OCI-LY7 (cell line): ENCODE measurements at regions not wholly inside any gene's neighbourhood (a gene's known extent, or its start where the extent isn't known, plus 50 kb on each side); places are given as distances from the start of the nearest gene placed in this dataset.

Experiments
- BruUV-seq: library from RNA; stranded (reverse); fragments of 400-500 nt; replicated peaks from 2 replicates; lab custom pipeline; 2021; lab: Mats Ljungman, UMichigan
- CTCF ChIA-PET: fragments of 300-600 bp; sonication (Branson Sonifier 250); formaldehyde crosslinking; loops from one replicate; lab custom pipeline; 2022; ENCODE audit warnings: antibody characterized with exemption; ENCODE audit not compliant: unreplicated experiment; lab: Charles Lee
- POLR2A ChIA-PET: fragments of 300-600 bp; sonication (Branson Sonifier 250); formaldehyde crosslinking; loops from one replicate; lab custom pipeline; 2022; ENCODE audit warnings: antibody characterized with exemption; lab: Charles Lee
- DNase-seq: peaks from one replicate; pipeline ENCODE4 v3.0.0-alpha.2; 2015; ENCODE audit warnings: low spot score
- H2AFZ ChIP-seq: fragments of 200-600 bp; sonication (generic), shearing (Covaris generic); 2 replicates; pipeline ENCODE4 v1.6.1; 2014; ENCODE audit warnings: mild to moderate bottlenecking, antibody characterized with exemption, low read length, moderate library complexity
- H3K27ac ChIP-seq: fragments of 200-600 bp; sonication (generic); 2 replicates; pipeline ENCODE4 v1.5.1; 2014; ENCODE audit warnings: mixed run types, low read depth, mild to moderate bottlenecking, moderate library complexity, low read length, inconsistent platforms; ENCODE audit not compliant: poor library complexity, severe bottlenecking
- H3K36me3 ChIP-seq: fragments of 200-600 bp; sonication (generic); 2 replicates; pipeline ENCODE4 v1.6.1; 2014; ENCODE audit warnings: mild to moderate bottlenecking, antibody characterized with exemption, low read length, moderate library complexity, mixed read lengths; ENCODE audit not compliant: insufficient read depth
- H3K4me1 ChIP-seq: fragments of 200-600 bp; sonication (generic); 2 replicates; pipeline ENCODE4 v1.5.1; 2014; ENCODE audit warnings: mild to moderate bottlenecking, low read length; ENCODE audit not compliant: insufficient read depth, poor library complexity, severe bottlenecking
- H3K4me2 ChIP-seq: fragments of 200-600 bp; sonication (generic); 2 replicates; pipeline ENCODE4 v1.6.1; 2014; ENCODE audit warnings: mild to moderate bottlenecking, low read length
- H3K4me3 ChIP-seq: fragments of 200-600 bp; sonication (generic); 2 replicates; pipeline ENCODE4 v1.5.1; 2014; ENCODE audit warnings: mild to moderate bottlenecking, low read depth, low read length; ENCODE audit not compliant: poor library complexity, severe bottlenecking
- H3K79me2 ChIP-seq: fragments of 200-600 bp; sonication (generic); 2 replicates; pipeline ENCODE4 v1.6.1; 2016; ENCODE audit warnings: low read depth, mild to moderate bottlenecking, low read length, moderate library complexity, mixed read lengths; ENCODE audit not compliant: insufficient read depth
- H3K9me2 ChIP-seq: fragments of 200-600 bp; sonication (generic); 2 replicates; pipeline ENCODE4 v1.6.1; 2016; ENCODE audit warnings: mild to moderate bottlenecking, low read length, mixed read lengths; ENCODE audit not compliant: insufficient read depth
- H3K9me3 ChIP-seq: fragments of 200-600 bp; sonication (generic); 2 replicates; pipeline ENCODE4 v1.6.1; 2014; ENCODE audit warnings: mild to moderate bottlenecking, mixed run types, low read length, mixed read lengths
- H4K20me1 ChIP-seq: fragments of 200-600 bp; sonication (generic); 2 replicates; pipeline ENCODE4 v1.6.1; 2014; ENCODE audit warnings: mild to moderate bottlenecking, antibody characterized with exemption, low read length, moderate library complexity, mixed read lengths; ENCODE audit not compliant: insufficient read depth
- EZH2phosphoT487 ChIP-seq: fragments of 200-600 bp; sonication (generic); IDR thresholded peaks from 2 replicates; pipeline ENCODE4 v1.6.1; 2018; ENCODE audit warnings: low read depth, borderline replicate concordance, mild to moderate bottlenecking, mixed run types, antibody characterized with exemption, low read length, moderate library complexity, mixed read lengths
- intact Hi-C: fragments of 100-400 bp; cut with micrococcal nuclease; formaldehyde crosslinking; loops from one replicate; pipeline ENCODE4 v1.10.0; 2022; ENCODE audit not compliant: unreplicated experiment
- TF ChIP-seq, protein P1 (sequence below): fragments of 200-600 bp; sonication (generic); conservative IDR thresholded peaks from 2 replicates; pipeline ENCODE4 v1.5.1; 2014; ENCODE audit warnings: mild to moderate bottlenecking, antibody characterized with exemption, low read length, moderate library complexity, mixed read lengths

DNA sequence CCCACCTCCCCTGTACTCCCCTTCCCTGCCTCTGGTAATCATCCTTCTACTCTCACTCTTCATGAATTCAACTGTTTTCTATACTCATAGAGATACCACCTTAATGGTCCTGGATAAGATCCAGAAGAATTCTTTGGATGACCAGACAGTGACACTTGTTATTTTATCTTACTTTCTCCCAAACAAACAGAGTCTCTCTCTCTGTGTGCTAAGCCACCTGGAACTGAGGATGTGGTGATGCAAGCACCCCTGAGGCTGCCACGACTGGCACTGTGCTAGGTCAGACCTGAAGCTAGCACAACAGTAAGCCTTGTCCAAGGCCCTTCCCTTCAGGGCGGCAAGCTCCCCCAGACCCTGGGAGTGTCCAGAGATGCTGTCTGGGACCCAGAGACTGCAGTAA is 250.2 kb downstream of the C12orf50 start:
- Histone ChIP-seq H3K79me2 (no peaks in the 10 kb centered on the region), H3K9me3 (no peaks in the 10 kb centered on the region), H3K4me2 (no peak overlapping the region), H3K4me3 (no peak overlapping the region), H2AFZ (no peak overlapping the region), H3K4me1 (no peaks in the 10 kb centered on the region), H3K9me2 (no peaks in the 10 kb centered on the region), H3K27ac (no peak overlapping the region), H4K20me1 (no peaks in the 10 kb centered on the region), H3K36me3 (no peaks in the 10 kb centered on the region)
- ChIA-PET CTCF (no interaction called here), POLR2A (no interaction called here)
- no TSS peak for BruUV-seq
- DNase-seq, result no peak
- intact Hi-C loops, result no loop called here
- TF ChIP-seq EZH2phosphoT487, result no peak
- TF ChIP-seq, protein P1, sequence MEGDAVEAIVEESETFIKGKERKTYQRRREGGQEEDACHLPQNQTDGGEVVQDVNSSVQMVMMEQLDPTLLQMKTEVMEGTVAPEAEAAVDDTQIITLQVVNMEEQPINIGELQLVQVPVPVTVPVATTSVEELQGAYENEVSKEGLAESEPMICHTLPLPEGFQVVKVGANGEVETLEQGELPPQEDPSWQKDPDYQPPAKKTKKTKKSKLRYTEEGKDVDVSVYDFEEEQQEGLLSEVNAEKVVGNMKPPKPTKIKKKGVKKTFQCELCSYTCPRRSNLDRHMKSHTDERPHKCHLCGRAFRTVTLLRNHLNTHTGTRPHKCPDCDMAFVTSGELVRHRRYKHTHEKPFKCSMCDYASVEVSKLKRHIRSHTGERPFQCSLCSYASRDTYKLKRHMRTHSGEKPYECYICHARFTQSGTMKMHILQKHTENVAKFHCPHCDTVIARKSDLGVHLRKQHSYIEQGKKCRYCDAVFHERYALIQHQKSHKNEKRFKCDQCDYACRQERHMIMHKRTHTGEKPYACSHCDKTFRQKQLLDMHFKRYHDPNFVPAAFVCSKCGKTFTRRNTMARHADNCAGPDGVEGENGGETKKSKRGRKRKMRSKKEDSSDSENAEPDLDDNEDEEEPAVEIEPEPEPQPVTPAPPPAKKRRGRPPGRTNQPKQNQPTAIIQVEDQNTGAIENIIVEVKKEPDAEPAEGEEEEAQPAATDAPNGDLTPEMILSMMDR, result no peak

DNA sequence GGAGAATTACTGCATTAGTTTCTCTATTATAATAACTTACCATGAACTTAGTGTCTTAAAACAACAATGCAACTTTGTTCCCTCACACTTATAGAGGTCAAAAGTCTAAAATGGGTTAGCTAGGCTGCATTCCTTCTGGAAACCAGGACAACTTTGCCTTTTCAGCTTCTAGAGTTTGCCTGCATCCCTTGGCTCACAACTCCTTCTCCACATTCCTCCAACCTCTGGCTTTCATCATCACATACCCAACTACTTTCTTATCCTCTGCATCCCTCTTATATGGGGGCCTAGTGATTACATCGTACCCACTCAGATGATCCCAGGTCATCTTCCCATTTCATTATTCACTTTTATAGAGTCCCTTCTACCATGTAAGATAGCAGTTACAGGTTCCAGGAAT is 251.1 kb downstream of the C12orf50 start:
- no peaks in the 10 kb centered on the region for H3K4me1 ChIP-seq
- intact Hi-C loops, result no loop called here
- TF ChIP-seq, protein P1, result no peak
- TF ChIP-seq EZH2phosphoT487, result no peak
- no peak overlapping the region for H3K4me2 ChIP-seq
- no peak overlapping the region for H3K4me3 ChIP-seq
- H3K9me2 ChIP-seq, result no peaks in the 10 kb centered on the region
- no TSS peak for BruUV-seq
- POLR2A ChIA-PET, result interaction anchor here (0.9 kb wide), 1 partner anchor 45 kb away, joined by 3 read pairs; no protein-coding TSS in a partner anchor
- CTCF ChIA-PET, result no interaction called here
- no peaks in the 10 kb centered on the region for H3K79me2 ChIP-seq
- no peaks in the 10 kb centered on the region for H3K36me3 ChIP-seq
- no peak for DNase-seq
- no peak overlapping the region for H2AFZ ChIP-seq
- H3K27ac ChIP-seq, result no peak overlapping the region
- no peaks in the 10 kb centered on the region for H4K20me1 ChIP-seq
- no peaks in the 10 kb centered on the region for H3K9me3 ChIP-seq

DNA sequence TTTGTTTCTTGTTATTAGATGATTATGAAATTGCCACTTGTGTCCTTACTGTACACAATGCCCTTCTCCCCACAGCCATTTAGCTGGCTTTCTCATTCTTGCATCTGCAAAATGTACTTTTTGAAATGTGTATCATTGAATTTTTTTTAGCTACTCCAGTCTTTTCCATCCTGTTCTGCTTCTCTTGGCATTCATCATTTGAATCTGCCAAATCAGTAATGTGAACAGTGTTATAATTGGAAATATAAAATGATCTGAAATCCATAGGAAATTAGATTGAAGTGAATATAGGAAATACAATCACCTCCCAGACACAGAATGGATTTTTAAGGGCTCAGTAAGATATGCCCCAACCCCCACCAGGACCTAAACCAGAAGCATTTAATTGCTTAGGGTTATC is 253.4 kb downstream of the C12orf50 start:
- Histone ChIP-seq H3K4me2 (no peak overlapping the region), H3K36me3 (no peaks in the 10 kb centered on the region), H3K4me1 (no peaks in the 10 kb centered on the region), H3K9me3 (no peaks in the 10 kb centered on the region), H4K20me1 (no peaks in the 10 kb centered on the region), H3K4me3 (no peak overlapping the region), H3K27ac (no peak overlapping the region), H3K9me2 (no peaks in the 10 kb centered on the region), H2AFZ (no peak overlapping the region), H3K79me2 (no peaks in the 10 kb centered on the region)
- intact Hi-C loops, result no loop called here
- CTCF ChIA-PET, result no interaction called here
- TF ChIP-seq, protein P1, result no peak
- POLR2A ChIA-PET, result interaction anchor here (0.6 to 1.1 kb wide), 3 partner anchors 47 to 532 kb away, joined by 3 read pairs; no protein-coding TSS in a partner anchor
- DNase-seq, result no peak
- no TSS peak for BruUV-seq
